Lower lobe of right lung (tissue), 2 donors: ENCODE measurements at regions not wholly inside any gene's neighbourhood (a gene's known extent, or its start where the extent isn't known, plus 50 kb on each side); places are given as distances from the start of the nearest gene placed in this dataset.
"Not testable (repeated sequence)": the region's sequence is repeated elsewhere in the genome, so short reads cannot be mapped to it uniquely, and the experiment has no call there.

ENCODE experiments used
- ATAC-seq, 2 donors: fragments of 200-7000 bp; cut with Tn5 transposase; one replicate each; pipeline ENCODE4 v1.9.1; 2020 to 2022; ENCODE audit warnings: mild to moderate bottlenecking in 2 of 2, moderate library complexity in 2 of 2
- DNase-seq: peaks from one replicate; pipeline ENCODE4 v3.0.0-alpha.2; 2020
- H3K27ac ChIP-seq: fragments of 200-600 bp; one replicate; pipeline ENCODE4 v1.8.0; 2022
- H3K27me3 ChIP-seq: fragments of 200-600 bp; one replicate; pipeline ENCODE4 v1.8.0; 2022; ENCODE audit warnings: low read depth
- H3K36me3 ChIP-seq: fragments of 200-600 bp; one replicate; pipeline ENCODE4 v1.8.0; 2022; ENCODE audit warnings: mild to moderate bottlenecking
- H3K4me1 ChIP-seq: fragments of 200-600 bp; one replicate; pipeline ENCODE4 v1.8.0; 2022
- H3K4me3 ChIP-seq: fragments of 200-600 bp; one replicate; pipeline ENCODE4 v1.8.0; 2022; ENCODE audit warnings: mild to moderate bottlenecking
- H3K9me3 ChIP-seq: fragments of 200-600 bp; one replicate; pipeline ENCODE4 v1.8.0; 2022
- CTCF ChIP-seq: fragments of 200-600 bp; IDR thresholded peaks from one replicate; pipeline ENCODE4 v1.8.0; 2022; ENCODE audit warnings: antibody characterized with exemption, mild to moderate bottlenecking
- intact Hi-C: fragments of 100-400 bp; cut with DNase I; formaldehyde crosslinking; loops from one replicate; pipeline ENCODE4 v1.11.0; 2022
- donor health status: DM: no; HTN: yes; CAD: no; lungs with severe emphysema.

GRCh38 chr1:116195077-116195868 is 84.1 kb downstream of the MAB21L3 start:
- Histone ChIP-seq H3K27me3 (no peaks in the 10 kb centered on the region), H3K36me3 (no peaks in the 10 kb centered on the region), H3K9me3 (no peaks in the 10 kb centered on the region), H3K4me3 (no peak overlapping the region), H3K27ac (no peak overlapping the region), H3K4me1 (no peaks in the 10 kb centered on the region)
- ATAC-seq = no peak
- no peak for DNase-seq
- intact Hi-C loops = no loop called here
- TF ChIP-seq CTCF = no peak

GRCh38 chr1:116200343-116200742 is 89.1 kb downstream of the MAB21L3 start:
- H3K36me3 ChIP-seq, ATAC-seq: not testable (repeated sequence)

GRCh38 chr1:116201911-116202310 is 90.7 kb downstream of the MAB21L3 start:
- H3K27ac ChIP-seq = no peak overlapping the region
- no peaks in the 10 kb centered on the region for H3K9me3 ChIP-seq
- ATAC-seq (no peak), DNase-seq (no peak)
- H3K4me1 ChIP-seq = no peaks in the 10 kb centered on the region
- H3K36me3 ChIP-seq = no peaks in the 10 kb centered on the region
- TF ChIP-seq CTCF = no peak
- no peak overlapping the region for H3K4me3 ChIP-seq
- intact Hi-C loops = no loop called here
- H3K27me3 ChIP-seq = no peaks in the 10 kb centered on the region

More at GRCh38 chr1:116200343-116200742, 89.1 kb downstream of the MAB21L3 start:
- H3K4me1 ChIP-seq, DNase-seq, H3K4me3 ChIP-seq, intact Hi-C loops, H3K9me3 ChIP-seq, H3K27ac ChIP-seq, H3K27me3 ChIP-seq: not testable (repeated sequence)

- Histone ChIP-seq H3K27me3 (no peaks in the 10 kb centered on the region), H3K27ac (no peak overlapping the region), H3K4me1 (no peaks in the 10 kb centered on the region), H3K9me3 (no peaks in the 10 kb centered on the region), H3K4me3 (no peak overlapping the region), H3K36me3 (no peaks in the 10 kb centered on the region)
- no peak for DNase-seq
- no peak for TF ChIP-seq CTCF
- intact Hi-C loops = no loop called here
- ATAC-seq = no peak
These were observed 92.1 kb downstream of the MAB21L3 start for GRCh38 chr1:116203181-116203723.

- intact Hi-C loops = no loop called here
- no peak overlapping the region for H3K27ac ChIP-seq
These were observed 92.7 kb downstream of the MAB21L3 start for GRCh38 chr1:116203920-116204319.

More at GRCh38 chr1:116203920-116204319, 92.7 kb downstream of the MAB21L3 start:
- Histone ChIP-seq H3K4me1 (no peaks in the 10 kb centered on the region), H3K9me3 (no peaks in the 10 kb centered on the region), H3K4me3 (no peak overlapping the region), H3K27me3 (no peaks in the 10 kb centered on the region), H3K36me3 (no peaks in the 10 kb centered on the region)
- no peak for TF ChIP-seq CTCF
- ATAC-seq (no peak), DNase-seq (no peak)
